Omental fat pad (tissue), 3 donors: ENCODE measurements at regions not wholly inside any gene's neighbourhood (a gene's known extent, or its start where the extent isn't known, plus 50 kb on each side); places are given as distances from the start of the nearest gene placed in this dataset.

Experiments
- ATAC-seq: fragments of 150-250 bp; one replicate; pipeline ENCODE4 v1.9.1; 2016; ENCODE audit warnings: mild to moderate bottlenecking, moderate library complexity; ENCODE audit not compliant: low FRiP score
- DNase-seq: peaks from one replicate; pipeline ENCODE4 v3.0.0-alpha.2; 2019; ENCODE audit warnings: low spot score
- TF ChIP-seq, protein P1 (sequence below), 3 donors: fragments of 450-650 bp; IDR thresholded peaks; one replicate each; pipeline ENCODE4 v1.5.1; 2016 to 2017; ENCODE audit warnings: antibody characterized with exemption in 3 of 3, mild to moderate bottlenecking in 3 of 3, moderate library complexity in 2 of 3

DNA sequence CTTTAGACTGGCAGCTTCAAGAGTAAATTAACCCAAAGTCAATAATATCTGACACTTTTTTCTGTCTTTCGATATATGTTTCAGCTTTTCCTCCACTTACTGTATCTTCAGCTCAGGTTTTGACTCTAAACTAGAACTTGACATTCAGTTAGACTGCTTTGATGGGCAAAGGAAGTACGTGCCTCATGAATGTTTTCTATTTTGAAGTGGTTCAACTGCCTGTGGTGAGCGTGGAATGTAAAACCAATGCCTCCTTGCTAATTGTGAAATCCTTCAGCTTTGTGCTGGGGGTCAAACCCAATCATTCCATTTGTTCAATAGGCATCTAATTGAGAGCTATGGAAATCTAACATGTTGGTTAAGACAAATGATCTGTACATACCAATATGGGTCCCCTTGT lies 857.0 kb upstream of the HTR2C start:
- TF ChIP-seq, protein P1, sequence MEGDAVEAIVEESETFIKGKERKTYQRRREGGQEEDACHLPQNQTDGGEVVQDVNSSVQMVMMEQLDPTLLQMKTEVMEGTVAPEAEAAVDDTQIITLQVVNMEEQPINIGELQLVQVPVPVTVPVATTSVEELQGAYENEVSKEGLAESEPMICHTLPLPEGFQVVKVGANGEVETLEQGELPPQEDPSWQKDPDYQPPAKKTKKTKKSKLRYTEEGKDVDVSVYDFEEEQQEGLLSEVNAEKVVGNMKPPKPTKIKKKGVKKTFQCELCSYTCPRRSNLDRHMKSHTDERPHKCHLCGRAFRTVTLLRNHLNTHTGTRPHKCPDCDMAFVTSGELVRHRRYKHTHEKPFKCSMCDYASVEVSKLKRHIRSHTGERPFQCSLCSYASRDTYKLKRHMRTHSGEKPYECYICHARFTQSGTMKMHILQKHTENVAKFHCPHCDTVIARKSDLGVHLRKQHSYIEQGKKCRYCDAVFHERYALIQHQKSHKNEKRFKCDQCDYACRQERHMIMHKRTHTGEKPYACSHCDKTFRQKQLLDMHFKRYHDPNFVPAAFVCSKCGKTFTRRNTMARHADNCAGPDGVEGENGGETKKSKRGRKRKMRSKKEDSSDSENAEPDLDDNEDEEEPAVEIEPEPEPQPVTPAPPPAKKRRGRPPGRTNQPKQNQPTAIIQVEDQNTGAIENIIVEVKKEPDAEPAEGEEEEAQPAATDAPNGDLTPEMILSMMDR (IDR thresholded peaks at IDR 0.05), result no peak
- DNase-seq, result no peak
- ATAC-seq, result no peak

DNA sequence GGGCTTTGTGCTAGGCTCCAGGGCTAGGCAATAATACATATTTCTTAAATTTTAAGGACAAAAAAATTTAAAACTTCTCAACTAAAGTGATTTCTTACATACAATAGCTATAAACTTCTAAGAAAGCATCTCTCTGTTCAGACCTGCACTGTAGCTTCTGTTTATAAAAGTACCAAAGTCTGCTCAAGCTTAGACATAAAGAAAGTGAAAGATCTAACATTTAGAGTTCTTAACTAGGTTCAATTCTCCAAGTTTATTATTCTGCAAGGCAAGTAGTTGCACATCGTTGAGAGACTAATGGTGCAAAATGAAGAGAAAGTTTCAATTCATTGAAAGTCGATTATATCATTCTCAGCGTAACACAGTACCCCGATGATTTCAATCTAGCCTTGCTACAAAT lies 857.4 kb upstream of the HTR2C start:
- ATAC-seq, result no peak
- TF ChIP-seq, protein P1 (IDR thresholded peaks at IDR 0.05), result no peak
- no peak for DNase-seq

DNA sequence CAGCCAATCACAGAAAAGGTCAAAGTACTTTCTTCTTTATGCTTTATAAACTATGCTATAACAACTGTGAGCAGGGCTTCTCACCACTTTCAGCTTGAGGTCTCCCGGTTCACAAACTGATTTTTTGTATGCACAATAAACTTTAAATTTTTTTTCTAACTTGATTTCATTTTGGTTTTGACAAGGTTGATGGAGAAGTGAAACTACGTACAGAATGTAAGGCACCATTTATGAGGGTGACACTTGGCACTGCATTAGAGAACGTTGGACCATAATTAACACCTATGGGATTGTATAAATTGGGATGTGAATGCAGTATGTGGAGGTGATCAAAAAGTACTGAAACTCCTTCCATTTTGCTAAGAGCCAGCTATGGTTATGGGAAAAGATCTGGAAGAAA lies 857.9 kb upstream of the HTR2C start:
- no peak for DNase-seq
- no peak for ATAC-seq
- TF ChIP-seq, protein P1 (IDR thresholded peaks at IDR 0.05), result no peak

DNA sequence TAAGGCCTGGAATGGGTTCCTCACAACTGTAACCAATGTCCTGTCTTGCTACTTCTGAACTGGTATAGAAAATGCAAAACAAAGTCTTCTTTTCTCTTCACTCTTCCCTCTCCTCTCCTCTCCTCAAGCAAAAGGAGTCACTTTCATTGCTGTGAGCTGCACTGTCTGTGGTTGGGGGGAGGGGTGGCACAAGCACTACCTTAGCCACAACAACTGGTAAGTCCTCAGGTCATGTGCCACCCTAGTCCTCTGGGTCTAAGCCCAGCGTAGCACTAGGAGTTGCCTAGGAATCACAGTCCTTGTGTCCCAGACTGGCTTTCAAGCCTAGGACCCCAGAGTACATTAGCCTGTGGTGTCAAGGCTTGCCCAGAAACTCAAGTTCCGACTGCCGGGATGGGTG lies 859.3 kb upstream of the AMOT start:
- ATAC-seq (no peak), DNase-seq (no peak)
- TF ChIP-seq, protein P1 (IDR thresholded peaks at IDR 0.05), result no peak

DNA sequence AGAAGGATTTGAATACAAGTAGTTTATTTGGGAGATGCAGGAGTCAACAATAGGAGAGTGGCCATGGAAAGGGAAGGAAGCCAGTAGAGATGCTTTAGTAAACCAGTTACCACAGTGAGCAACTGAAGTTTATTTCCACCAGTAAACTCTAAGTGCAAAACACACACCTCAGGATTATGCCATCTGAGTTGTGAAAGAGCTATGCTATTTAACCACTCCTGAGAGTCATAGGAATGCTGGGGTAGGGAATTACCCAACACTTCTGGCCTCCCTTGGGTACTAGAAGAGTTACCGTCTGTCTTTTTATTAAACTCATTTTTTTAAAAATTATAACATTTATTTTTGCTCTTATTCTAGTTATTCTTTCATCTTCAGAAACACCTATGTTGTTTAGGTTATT lies 834.6 kb upstream of the AMOT start:
- TF ChIP-seq, protein P1 (IDR thresholded peaks at IDR 0.05), result no peak
- ATAC-seq, result no peak

DNA sequence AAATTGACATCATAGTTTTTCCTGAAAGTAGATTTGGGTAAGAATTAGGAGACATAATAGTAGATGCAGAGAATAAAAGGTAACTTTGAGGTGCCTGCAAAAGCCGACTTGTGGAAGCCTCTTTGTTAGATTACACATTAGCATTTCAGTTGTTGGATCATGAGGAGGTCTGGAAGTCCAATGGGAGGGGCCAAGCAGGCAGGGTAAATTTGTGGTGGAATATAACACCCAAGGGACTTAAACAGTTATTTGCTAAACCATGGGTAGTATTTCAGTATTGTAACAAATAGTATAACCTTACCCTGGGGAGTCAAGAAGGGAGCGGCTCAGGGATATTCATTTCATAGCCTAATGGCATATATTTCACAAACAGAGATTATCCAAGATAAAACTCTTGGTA lies 810.7 kb upstream of the AMOT start:
- ATAC-seq, result no peak
- DNase-seq, result no peak
- TF ChIP-seq, protein P1 (IDR thresholded peaks at IDR 0.05), result no peak

More for the DNA sequence above, 834.6 kb upstream of the AMOT start:
- DNase-seq, result no peak

DNA sequence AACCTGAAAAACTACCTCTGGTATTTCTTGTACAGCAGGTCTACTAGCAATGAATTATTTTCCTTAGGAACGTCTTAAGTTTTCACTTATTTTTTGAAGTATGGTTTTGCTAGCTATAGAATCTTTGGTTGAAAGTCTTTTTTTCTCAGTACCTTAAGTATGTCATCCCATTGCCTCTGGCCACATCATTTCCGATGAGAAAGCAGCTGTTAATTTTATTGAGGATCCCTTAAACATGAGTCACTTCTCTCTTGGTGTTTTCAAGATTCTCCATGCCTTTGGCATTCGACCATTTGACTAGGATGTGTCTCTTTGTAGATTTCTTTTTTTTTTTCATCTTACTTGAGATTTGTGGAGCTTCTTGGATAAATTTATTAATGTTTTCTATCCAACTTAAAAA lies 803.8 kb upstream of the AMOT start:
- no peak for ATAC-seq
- TF ChIP-seq, protein P1 (IDR thresholded peaks at IDR 0.05), result no peak
- DNase-seq, result no peak
